ENCODE measurements at regions not wholly inside any gene's neighbourhood (a gene's known extent, or its start where the extent isn't known, plus 50 kb on each side); places are given as distances from the start of the nearest gene placed in this dataset.

DNA sequence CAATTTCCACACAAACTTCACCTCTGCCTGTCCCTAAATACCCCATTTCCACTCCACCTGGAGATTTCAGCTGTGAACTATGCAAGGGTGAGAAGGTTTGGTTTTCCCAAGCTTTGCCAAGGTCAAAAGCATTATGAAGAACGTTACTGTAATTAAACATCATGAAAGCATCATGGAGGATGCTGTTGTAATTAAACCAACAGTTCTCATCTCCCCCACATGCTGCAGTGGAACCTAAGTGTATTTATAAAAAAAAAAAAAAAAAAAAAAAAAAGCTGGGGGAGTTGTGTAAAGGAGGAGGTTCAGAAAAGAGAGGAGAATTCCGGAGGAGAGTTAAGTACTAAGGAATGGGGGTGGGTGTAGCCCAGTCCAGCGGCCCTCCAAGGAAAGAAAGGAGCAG, 474.9 kb upstream of the JARID2 start:
- H3K79me2 ChIP-seq (replicated peaks; ENCODE audit: insufficient read depth, low read length) = no peaks in the 10 kb centered on the region
- no peaks in the 10 kb centered on the region for H3K36me3 ChIP-seq (ENCODE audit: insufficient read depth, low read length)
- no peaks in the 10 kb centered on the region for H3F3A ChIP-seq (ENCODE audit: insufficient read depth, low read length, poor library complexity, severe bottlenecking)
- TF ChIP-seq, protein P1, sequence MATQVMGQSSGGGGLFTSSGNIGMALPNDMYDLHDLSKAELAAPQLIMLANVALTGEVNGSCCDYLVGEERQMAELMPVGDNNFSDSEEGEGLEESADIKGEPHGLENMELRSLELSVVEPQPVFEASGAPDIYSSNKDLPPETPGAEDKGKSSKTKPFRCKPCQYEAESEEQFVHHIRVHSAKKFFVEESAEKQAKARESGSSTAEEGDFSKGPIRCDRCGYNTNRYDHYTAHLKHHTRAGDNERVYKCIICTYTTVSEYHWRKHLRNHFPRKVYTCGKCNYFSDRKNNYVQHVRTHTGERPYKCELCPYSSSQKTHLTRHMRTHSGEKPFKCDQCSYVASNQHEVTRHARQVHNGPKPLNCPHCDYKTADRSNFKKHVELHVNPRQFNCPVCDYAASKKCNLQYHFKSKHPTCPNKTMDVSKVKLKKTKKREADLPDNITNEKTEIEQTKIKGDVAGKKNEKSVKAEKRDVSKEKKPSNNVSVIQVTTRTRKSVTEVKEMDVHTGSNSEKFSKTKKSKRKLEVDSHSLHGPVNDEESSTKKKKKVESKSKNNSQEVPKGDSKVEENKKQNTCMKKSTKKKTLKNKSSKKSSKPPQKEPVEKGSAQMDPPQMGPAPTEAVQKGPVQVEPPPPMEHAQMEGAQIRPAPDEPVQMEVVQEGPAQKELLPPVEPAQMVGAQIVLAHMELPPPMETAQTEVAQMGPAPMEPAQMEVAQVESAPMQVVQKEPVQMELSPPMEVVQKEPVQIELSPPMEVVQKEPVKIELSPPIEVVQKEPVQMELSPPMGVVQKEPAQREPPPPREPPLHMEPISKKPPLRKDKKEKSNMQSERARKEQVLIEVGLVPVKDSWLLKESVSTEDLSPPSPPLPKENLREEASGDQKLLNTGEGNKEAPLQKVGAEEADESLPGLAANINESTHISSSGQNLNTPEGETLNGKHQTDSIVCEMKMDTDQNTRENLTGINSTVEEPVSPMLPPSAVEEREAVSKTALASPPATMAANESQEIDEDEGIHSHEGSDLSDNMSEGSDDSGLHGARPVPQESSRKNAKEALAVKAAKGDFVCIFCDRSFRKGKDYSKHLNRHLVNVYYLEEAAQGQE (IDR thresholded peaks at IDR 0.05; ENCODE audit: borderline replicate concordance) = no peak
- TF ChIP-seq MXI1 (conservative IDR thresholded peaks at IDR 0.05; ENCODE audit: poor library complexity, severe bottlenecking) = no peak
- no peak for TF ChIP-seq SMC3 (conservative IDR thresholded peaks at IDR 0.05; ENCODE audit: poor library complexity)
- no peak for TF ChIP-seq EP300 (conservative IDR thresholded peaks at IDR 0.05; ENCODE audit: poor library complexity, severe bottlenecking)
- TF ChIP-seq POLR2AphosphoS5 (IDR thresholded peaks at IDR 0.05) = no peak
- TF ChIP-seq, protein P2, sequence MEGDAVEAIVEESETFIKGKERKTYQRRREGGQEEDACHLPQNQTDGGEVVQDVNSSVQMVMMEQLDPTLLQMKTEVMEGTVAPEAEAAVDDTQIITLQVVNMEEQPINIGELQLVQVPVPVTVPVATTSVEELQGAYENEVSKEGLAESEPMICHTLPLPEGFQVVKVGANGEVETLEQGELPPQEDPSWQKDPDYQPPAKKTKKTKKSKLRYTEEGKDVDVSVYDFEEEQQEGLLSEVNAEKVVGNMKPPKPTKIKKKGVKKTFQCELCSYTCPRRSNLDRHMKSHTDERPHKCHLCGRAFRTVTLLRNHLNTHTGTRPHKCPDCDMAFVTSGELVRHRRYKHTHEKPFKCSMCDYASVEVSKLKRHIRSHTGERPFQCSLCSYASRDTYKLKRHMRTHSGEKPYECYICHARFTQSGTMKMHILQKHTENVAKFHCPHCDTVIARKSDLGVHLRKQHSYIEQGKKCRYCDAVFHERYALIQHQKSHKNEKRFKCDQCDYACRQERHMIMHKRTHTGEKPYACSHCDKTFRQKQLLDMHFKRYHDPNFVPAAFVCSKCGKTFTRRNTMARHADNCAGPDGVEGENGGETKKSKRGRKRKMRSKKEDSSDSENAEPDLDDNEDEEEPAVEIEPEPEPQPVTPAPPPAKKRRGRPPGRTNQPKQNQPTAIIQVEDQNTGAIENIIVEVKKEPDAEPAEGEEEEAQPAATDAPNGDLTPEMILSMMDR (IDR thresholded peaks at IDR 0.05; ENCODE audit: poor library complexity, severe bottlenecking) = no peak
- TF ChIP-seq EZH2 (IDR thresholded peaks at IDR 0.05; ENCODE audit: borderline replicate concordance, insufficient read depth, low read length, poor library complexity, severe bottlenecking) = no peak
- no peak for TF ChIP-seq TAF1 (IDR thresholded peaks at IDR 0.05; ENCODE audit: low read depth)
- no peak for TF ChIP-seq RAD21 (conservative IDR thresholded peaks at IDR 0.05)
- H2AFZ ChIP-seq (ENCODE audit: low read depth, low read length) = no peak overlapping the region
- H3K9me2 ChIP-seq (ENCODE audit: insufficient read depth, low read length) = no peaks in the 10 kb centered on the region
- H3K4me3 ChIP-seq (ENCODE audit: low read length) = no peak overlapping the region
- H3K9ac ChIP-seq (ENCODE audit: low read length) = no peak overlapping the region
- no peaks in the 10 kb centered on the region for H4K20me1 ChIP-seq (ENCODE audit: insufficient read depth)
- H3K27me3 ChIP-seq (ENCODE audit: insufficient read depth, low read depth, low read length) = no peaks in the 10 kb centered on the region
- no peaks in the 10 kb centered on the region for H3K9me3 ChIP-seq (ENCODE audit: low read length)
- H3K27ac ChIP-seq (ENCODE audit: low read length) = no peak overlapping the region
- H3K4me2 ChIP-seq (ENCODE audit: low read length) = no peak overlapping the region

DNA sequence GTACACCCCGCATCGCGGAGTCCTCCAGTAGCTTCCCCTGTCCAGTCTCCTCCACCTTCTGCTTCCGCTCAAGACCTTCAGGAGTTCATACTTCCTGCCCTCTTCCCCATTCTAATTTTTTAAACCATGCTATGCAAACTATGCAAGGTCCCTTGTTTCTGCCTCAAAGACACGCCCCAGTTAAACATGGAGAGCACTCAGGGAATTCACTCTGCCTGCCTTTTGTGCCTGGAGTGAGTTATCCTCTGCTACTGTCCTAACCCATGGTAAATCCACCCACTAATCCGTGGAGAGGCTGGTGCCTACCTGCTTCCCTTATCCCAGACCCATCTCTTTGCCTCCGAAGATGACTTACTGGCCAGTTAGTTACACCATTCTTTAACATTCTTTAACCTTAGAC, 473.7 kb upstream of the JARID2 start:
- Histone ChIP-seq H3K9ac (ENCODE audit: low read length) (no peak overlapping the region), H3K36me3 (ENCODE audit: insufficient read depth, low read length) (no peaks in the 10 kb centered on the region), H3K4me3 (ENCODE audit: low read length) (no peak overlapping the region), H3K9me3 (ENCODE audit: low read length) (no peaks in the 10 kb centered on the region), H2AFZ (ENCODE audit: low read depth, low read length) (no peak overlapping the region), H3K27me3 (ENCODE audit: insufficient read depth, low read depth, low read length) (no peaks in the 10 kb centered on the region), H3K4me2 (ENCODE audit: low read length) (no peak overlapping the region), H3K27ac (ENCODE audit: low read length) (no peak overlapping the region), H3K9me2 (ENCODE audit: insufficient read depth, low read length) (no peaks in the 10 kb centered on the region), H3K79me2 (replicated peaks; ENCODE audit: insufficient read depth, low read length) (no peaks in the 10 kb centered on the region), H4K20me1 (ENCODE audit: insufficient read depth) (no peaks in the 10 kb centered on the region), H3F3A (ENCODE audit: insufficient read depth, low read length, poor library complexity, severe bottlenecking) (no peaks in the 10 kb centered on the region)
- TF ChIP-seq RAD21 (conservative IDR thresholded peaks at IDR 0.05) = no peak

DNA sequence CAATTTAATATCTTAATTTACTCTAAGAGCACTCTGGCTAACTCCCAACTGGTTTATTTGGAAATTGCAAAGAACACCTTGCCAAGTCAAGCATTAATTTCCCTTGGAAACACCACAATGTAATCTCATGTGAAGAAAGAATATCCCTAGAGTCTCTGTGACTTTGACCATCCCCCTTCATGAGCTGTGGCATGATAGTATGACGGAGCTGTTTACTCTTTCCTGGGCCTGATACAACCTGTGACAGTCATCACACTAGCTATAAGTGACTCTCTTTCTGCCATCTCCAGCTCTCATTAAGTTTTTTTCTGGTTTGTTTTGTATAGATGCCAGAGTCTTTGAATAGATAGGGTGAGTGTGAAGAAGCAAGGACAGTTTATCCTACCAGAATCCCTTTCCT, 470.3 kb upstream of the JARID2 start:
- no peaks in the 10 kb centered on the region for H3K9me2 ChIP-seq (ENCODE audit: insufficient read depth, low read length)
- H3K4me2 ChIP-seq (ENCODE audit: low read length) = no peak overlapping the region
- H3K36me3 ChIP-seq (ENCODE audit: insufficient read depth, low read length) = no peaks in the 10 kb centered on the region
- no peaks in the 10 kb centered on the region for H3K27me3 ChIP-seq (ENCODE audit: insufficient read depth, low read depth, low read length)
- H3K4me3 ChIP-seq (ENCODE audit: low read length) = no peak overlapping the region
- H3F3A ChIP-seq (ENCODE audit: insufficient read depth, low read length, poor library complexity, severe bottlenecking) = no peaks in the 10 kb centered on the region
- no peaks in the 10 kb centered on the region for H3K79me2 ChIP-seq (replicated peaks; ENCODE audit: insufficient read depth, low read length)
- TF ChIP-seq TAF1 (IDR thresholded peaks at IDR 0.05; ENCODE audit: low read depth) = no peak
- TF ChIP-seq RAD21 (conservative IDR thresholded peaks at IDR 0.05) = no peak
- TF ChIP-seq POLR2AphosphoS5 (IDR thresholded peaks at IDR 0.05) = no peak
- TF ChIP-seq MXI1 (conservative IDR thresholded peaks at IDR 0.05; ENCODE audit: poor library complexity, severe bottlenecking) = no peak
- TF ChIP-seq, protein P1 (IDR thresholded peaks at IDR 0.05; ENCODE audit: borderline replicate concordance) = no peak
- no peak for TF ChIP-seq SMC3 (conservative IDR thresholded peaks at IDR 0.05; ENCODE audit: poor library complexity)
- no peaks in the 10 kb centered on the region for H3K9me3 ChIP-seq (ENCODE audit: low read length)
- no peaks in the 10 kb centered on the region for H4K20me1 ChIP-seq (ENCODE audit: insufficient read depth)
- no peak overlapping the region for H2AFZ ChIP-seq (ENCODE audit: low read depth, low read length)
- H3K9ac ChIP-seq (ENCODE audit: low read length) = no peak overlapping the region
- H3K27ac ChIP-seq (ENCODE audit: low read length) = no peak overlapping the region
